Parathyroid adenoma (tissue), 2 donors: ENCODE measurements at regions not wholly inside any gene's neighbourhood (a gene's known extent, or its start where the extent isn't known, plus 50 kb on each side); places are given as distances from the start of the nearest gene placed in this dataset.

Experiments used
- H2AFZ ChIP-seq: fragments of 300-600 bp; sonication (generic); one replicate; pipeline ENCODE4 v1.7.0; 2017; ENCODE audit warnings: antibody characterized with exemption, mild to moderate bottlenecking
- H3K27ac ChIP-seq: fragments of 300-600 bp; sonication (generic); one replicate; pipeline ENCODE4 v1.7.0; 2017
- H3K27me3 ChIP-seq: fragments of 300-600 bp; sonication (generic); one replicate; pipeline ENCODE4 v1.7.0; 2017; ENCODE audit warnings: low read length; ENCODE audit not compliant: control insufficient read depth, insufficient read depth
- H3K36me3 ChIP-seq: fragments of 300-600 bp; sonication (generic); one replicate; pipeline ENCODE4 v1.7.0; 2017; ENCODE audit warnings: low read length; ENCODE audit not compliant: control insufficient read depth, insufficient read depth
- H3K4me1 ChIP-seq: fragments of 300-600 bp; sonication (generic); one replicate; pipeline ENCODE4 v1.7.0; 2017; ENCODE audit warnings: control low read depth
- H3K4me2 ChIP-seq: fragments of 300-600 bp; sonication (generic); one replicate; pipeline ENCODE4 v1.7.0; 2017; ENCODE audit warnings: low read length
- H3K4me3 ChIP-seq: fragments of 300-600 bp; sonication (generic); one replicate; pipeline ENCODE4 v1.7.0; 2017; ENCODE audit warnings: low read depth, low read length
- H3K79me2 ChIP-seq: fragments of 300-600 bp; sonication (generic); one replicate; pipeline ENCODE4 v1.7.0; 2017; ENCODE audit warnings: control low read depth
- H3K9ac ChIP-seq: fragments of 300-600 bp; sonication (generic); one replicate; pipeline ENCODE4 v1.7.0; 2017; ENCODE audit warnings: mild to moderate bottlenecking
- H3K9me3 ChIP-seq: fragments of 300-600 bp; sonication (generic); one replicate; pipeline ENCODE4 v1.7.0; 2017; ENCODE audit warnings: low read length; ENCODE audit not compliant: control insufficient read depth
- TF ChIP-seq, protein P1 (sequence below): fragments of 300-600 bp; sonication (generic); IDR thresholded peaks from one replicate; pipeline ENCODE4 v1.7.0; 2017; ENCODE audit warnings: antibody characterized with exemption, mild to moderate bottlenecking
- donor health status: primary hyperparathyroidism.

DNA sequence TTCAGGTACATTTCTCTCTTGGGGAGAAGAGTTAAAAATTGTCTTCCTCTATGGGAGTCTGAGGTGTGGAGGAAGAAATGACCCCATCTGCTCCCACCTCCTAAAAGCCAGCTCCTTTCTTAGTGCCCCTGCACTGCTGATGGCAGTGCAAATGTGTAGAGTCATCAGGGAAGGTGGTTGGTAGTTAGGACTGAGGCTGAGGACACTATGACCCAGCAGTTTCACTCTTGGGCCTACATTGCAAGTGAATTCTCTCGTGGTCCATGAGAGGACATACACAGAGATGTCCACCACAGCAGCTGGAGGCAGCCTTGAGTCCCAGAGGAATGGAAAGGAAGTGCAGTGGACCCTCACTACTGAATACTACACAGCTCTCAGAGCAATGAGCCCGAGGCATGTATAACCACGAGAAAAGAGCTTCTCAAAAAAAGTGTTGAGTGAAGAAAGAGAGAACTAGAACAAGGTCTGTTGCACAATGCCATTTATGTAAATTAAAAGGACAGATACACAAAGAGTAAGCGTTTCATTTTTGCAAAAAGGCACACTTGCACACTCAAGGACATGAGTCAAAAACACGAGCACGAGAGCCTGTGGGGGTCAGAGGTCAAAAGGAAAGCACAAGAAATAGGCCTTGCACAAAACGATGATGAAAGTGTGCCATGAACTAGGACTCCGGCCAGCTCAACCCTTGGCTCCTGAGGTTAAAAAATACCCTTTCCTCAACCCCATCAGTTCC is 164.4 kb upstream of the ADRA1D start:
- Histone ChIP-seq H3K79me2 (no peaks in the 10 kb centered on the region), H3K36me3 (no peaks in the 10 kb centered on the region), H3K4me3 (no peak overlapping the region), H3K9me3 (no peaks in the 10 kb centered on the region), H3K27me3 (no peaks in the 10 kb centered on the region), H2AFZ (no peak overlapping the region), H3K27ac (no peak overlapping the region), H3K9ac (no peak overlapping the region), H3K4me2 (no peak overlapping the region), H3K4me1 (no peaks in the 10 kb centered on the region)
- TF ChIP-seq, protein P1, sequence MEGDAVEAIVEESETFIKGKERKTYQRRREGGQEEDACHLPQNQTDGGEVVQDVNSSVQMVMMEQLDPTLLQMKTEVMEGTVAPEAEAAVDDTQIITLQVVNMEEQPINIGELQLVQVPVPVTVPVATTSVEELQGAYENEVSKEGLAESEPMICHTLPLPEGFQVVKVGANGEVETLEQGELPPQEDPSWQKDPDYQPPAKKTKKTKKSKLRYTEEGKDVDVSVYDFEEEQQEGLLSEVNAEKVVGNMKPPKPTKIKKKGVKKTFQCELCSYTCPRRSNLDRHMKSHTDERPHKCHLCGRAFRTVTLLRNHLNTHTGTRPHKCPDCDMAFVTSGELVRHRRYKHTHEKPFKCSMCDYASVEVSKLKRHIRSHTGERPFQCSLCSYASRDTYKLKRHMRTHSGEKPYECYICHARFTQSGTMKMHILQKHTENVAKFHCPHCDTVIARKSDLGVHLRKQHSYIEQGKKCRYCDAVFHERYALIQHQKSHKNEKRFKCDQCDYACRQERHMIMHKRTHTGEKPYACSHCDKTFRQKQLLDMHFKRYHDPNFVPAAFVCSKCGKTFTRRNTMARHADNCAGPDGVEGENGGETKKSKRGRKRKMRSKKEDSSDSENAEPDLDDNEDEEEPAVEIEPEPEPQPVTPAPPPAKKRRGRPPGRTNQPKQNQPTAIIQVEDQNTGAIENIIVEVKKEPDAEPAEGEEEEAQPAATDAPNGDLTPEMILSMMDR: no peak

DNA sequence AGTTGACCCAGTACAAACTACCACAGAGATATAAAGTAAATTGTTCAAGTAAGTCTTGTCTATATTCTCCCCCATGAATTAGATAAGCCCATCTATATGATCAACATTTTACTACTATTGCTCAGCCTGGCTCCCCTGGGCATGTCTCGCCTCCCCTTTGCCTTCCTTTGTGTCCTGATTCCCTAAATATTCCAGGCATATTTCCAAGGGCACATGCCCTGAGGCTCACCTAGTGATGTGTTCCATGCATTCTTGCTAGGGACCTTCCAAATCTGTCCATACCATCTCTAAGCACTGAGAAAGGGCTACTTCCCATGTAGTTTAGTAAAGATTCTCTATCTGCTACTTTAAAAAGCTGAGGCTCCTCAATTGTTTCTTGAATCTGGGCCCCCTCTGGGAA is 163.1 kb upstream of the ADRA1D start:
- H3K36me3 ChIP-seq: no peaks in the 10 kb centered on the region
- H3K4me2 ChIP-seq: no peak overlapping the region
- TF ChIP-seq, protein P1: no peak
- H3K4me3 ChIP-seq: no peak overlapping the region
- no peaks in the 10 kb centered on the region for H3K4me1 ChIP-seq
- H2AFZ ChIP-seq: no peak overlapping the region
- no peaks in the 10 kb centered on the region for H3K79me2 ChIP-seq
- no peak overlapping the region for H3K9ac ChIP-seq
- no peak overlapping the region for H3K27ac ChIP-seq
- no peaks in the 10 kb centered on the region for H3K27me3 ChIP-seq
- no peaks in the 10 kb centered on the region for H3K9me3 ChIP-seq

DNA sequence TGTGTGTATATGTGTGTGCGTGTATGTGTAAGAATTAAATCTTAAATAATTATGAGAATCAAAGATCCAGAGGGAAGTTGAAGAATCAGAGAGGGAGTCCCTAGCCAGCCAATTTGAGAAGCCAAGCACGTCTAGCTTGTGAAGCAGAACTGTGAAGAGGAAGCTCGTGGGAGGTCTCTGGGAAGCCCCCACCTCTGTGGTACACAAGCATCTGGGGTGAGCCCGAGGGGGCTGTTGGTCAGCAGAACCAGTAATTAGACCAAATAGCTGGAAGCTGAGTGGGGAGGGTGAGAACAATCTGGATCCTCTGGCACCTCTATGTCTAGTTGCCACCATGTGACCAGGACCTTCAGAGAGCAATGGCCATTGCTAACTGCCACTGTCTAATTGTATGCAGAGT is 162.7 kb upstream of the ADRA1D start:
- Histone ChIP-seq H3K4me1 (no peaks in the 10 kb centered on the region), H3K27ac (no peak overlapping the region), H3K27me3 (no peaks in the 10 kb centered on the region), H3K4me2 (no peak overlapping the region), H3K79me2 (no peaks in the 10 kb centered on the region), H2AFZ (no peak overlapping the region), H3K9me3 (no peaks in the 10 kb centered on the region), H3K4me3 (no peak overlapping the region), H3K36me3 (no peaks in the 10 kb centered on the region), H3K9ac (no peak overlapping the region)
- TF ChIP-seq, protein P1: no peak

DNA sequence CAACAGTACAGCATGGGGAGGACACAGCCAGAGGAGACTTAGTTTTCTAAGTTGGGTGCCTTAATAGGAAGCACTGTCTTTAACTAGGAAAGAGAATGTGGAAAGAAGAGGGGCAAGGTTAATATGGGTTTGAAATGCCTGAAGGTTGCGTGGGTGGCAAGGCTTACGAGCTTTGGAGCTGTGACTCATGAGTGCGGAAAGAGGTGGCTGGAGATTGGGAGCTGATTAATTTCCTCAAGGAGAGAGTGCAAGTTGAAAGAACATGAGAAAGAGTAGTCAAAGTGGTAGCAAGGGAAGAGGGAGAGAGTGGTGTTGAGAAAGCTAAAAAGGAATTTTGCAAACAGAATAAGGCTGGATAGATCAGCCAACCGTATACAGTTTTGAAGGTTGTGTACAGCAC is 157.5 kb upstream of the ADRA1D start:
- Histone ChIP-seq H3K4me2 (no peak overlapping the region), H2AFZ (no peak overlapping the region), H3K9ac (no peak overlapping the region), H3K4me1 (no peaks in the 10 kb centered on the region), H3K36me3 (no peaks in the 10 kb centered on the region), H3K9me3 (no peaks in the 10 kb centered on the region), H3K27me3 (no peaks in the 10 kb centered on the region), H3K27ac (no peak overlapping the region), H3K79me2 (no peaks in the 10 kb centered on the region), H3K4me3 (no peak overlapping the region)
- TF ChIP-seq, protein P1: no peak

DNA sequence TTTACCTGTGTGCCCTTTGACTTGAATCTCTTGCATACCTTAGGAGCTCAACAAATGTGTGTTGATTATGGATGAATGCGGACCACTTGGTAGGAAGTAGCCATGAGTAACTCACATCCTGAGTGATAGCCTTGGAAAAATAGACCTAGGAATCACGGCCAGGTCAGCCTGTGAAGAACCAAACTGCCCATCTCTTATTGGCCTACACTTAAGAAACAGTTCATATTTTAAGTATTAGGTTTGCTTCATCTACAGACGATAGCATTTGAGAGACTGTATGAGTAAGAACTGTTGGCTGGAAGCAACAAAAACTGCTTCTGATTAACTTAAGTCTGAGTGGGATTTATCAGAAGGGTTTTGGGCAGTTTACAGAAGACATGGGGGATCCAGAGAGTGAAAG is 152.5 kb upstream of the ADRA1D start:
- H3K4me2 ChIP-seq: no peak overlapping the region
- no peak overlapping the region for H2AFZ ChIP-seq
- H3K79me2 ChIP-seq: no peaks in the 10 kb centered on the region
- no peak overlapping the region for H3K9ac ChIP-seq
- H3K9me3 ChIP-seq: no peaks in the 10 kb centered on the region
- TF ChIP-seq, protein P1: no peak
- no peaks in the 10 kb centered on the region for H3K4me1 ChIP-seq
- no peaks in the 10 kb centered on the region for H3K27me3 ChIP-seq
- no peak overlapping the region for H3K27ac ChIP-seq
- no peaks in the 10 kb centered on the region for H3K36me3 ChIP-seq
- H3K4me3 ChIP-seq: no peak overlapping the region
